T-cell (primary cell): ENCODE measurements at regions not wholly inside any gene's neighbourhood (a gene's known extent, or its start where the extent isn't known, plus 50 kb on each side); places are given as distances from the start of the nearest gene placed in this dataset.
"Not testable (repeated sequence)": the region's sequence is repeated elsewhere in the genome, so short reads cannot be mapped to it uniquely, and the experiment has no call there.

Source experiments
- ATAC-seq, 4 experiments: fragments of 200-7000 bp in 3 of 4; fragments of 150-1000 bp in 1 of 4; cut with Tn5 transposase; replicated peaks in 1 of 4; 1 replicate in 3 of 4; 2 replicates in 1 of 4; pipeline ENCODE4 v1.10.0; 2021; ENCODE audit warnings: moderate library complexity in 3 of 4, mild to moderate bottlenecking in 2 of 4, moderate number of reproducible peaks in 1 of 4
- CTCF ChIA-PET, 2 donors: fragments of 300-600 bp; sonication (Branson Sonifier 250); formaldehyde crosslinking; loops; one replicate each; lab custom pipeline; 2022; ENCODE audit warnings: antibody characterized with exemption in 2 of 2; lab: Charles Lee
- POLR2A ChIA-PET, 2 donors: fragments of 300-600 bp; sonication (Branson Sonifier 250); formaldehyde crosslinking; loops; one replicate each; lab custom pipeline; 2022; ENCODE audit warnings: antibody characterized with exemption in 2 of 2; lab: Charles Lee
- DNase-seq, 35 experiments: peaks; one replicate each; pipeline versions ENCODE4 v3.0.0 to v3.0.0-alpha.2; 2013 to 2023
- H3K27ac ChIP-seq: one replicate; pipeline ENCODE4 v1.5.1; 2013; ENCODE audit warnings: low read length
- H3K27me3 ChIP-seq, 2 experiments: replicated peaks in 1 of 2; 1 replicate in 1 of 2; 2 replicates in 1 of 2; pipeline versions ENCODE4 v1.6.1 to v1.7.0; 2013; ENCODE audit warnings: low read length in 1 of 2, mixed read lengths in 1 of 2; ENCODE audit not compliant: control insufficient read depth in 2 of 2, insufficient read depth in 2 of 2; ENCODE audit errors: extremely low read depth in 1 of 2
- H3K36me3 ChIP-seq, 2 donors: 1 replicate in 1 of 2; 2 replicates in 1 of 2; pipeline versions ENCODE4 v1.6.1 to v1.7.0; 2013; ENCODE audit warnings: low read length in 1 of 2; ENCODE audit not compliant: control insufficient read depth in 2 of 2, insufficient read depth in 1 of 2; ENCODE audit errors: extremely low read depth in 1 of 2
- H3K4me1 ChIP-seq, 2 experiments: 1 replicate in 1 of 2; 2 replicates in 1 of 2; pipeline versions ENCODE4 v1.6.1 to v1.7.0; 2013; ENCODE audit warnings: low read length in 2 of 2, mixed read lengths in 1 of 2; ENCODE audit not compliant: insufficient read depth in 2 of 2, control insufficient read depth in 1 of 2; ENCODE audit errors: extremely low read depth in 1 of 2
- H3K4me3 ChIP-seq, 2 donors: 1 replicate in 1 of 2; 2 replicates in 1 of 2; pipeline versions ENCODE4 v1.5.1 to v1.7.0; 2013; ENCODE audit warnings: mild to moderate bottlenecking in 2 of 2, low read length in 1 of 2, moderate library complexity in 1 of 2; ENCODE audit not compliant: control insufficient read depth in 1 of 2; ENCODE audit errors: extremely low read depth in 1 of 2
- H3K9me3 ChIP-seq: 2 replicates; pipeline ENCODE4 v1.7.0; 2013
- H3K27ac Mint-ChIP-seq, 2 donors: one replicate each; pipeline ENCODE4 v1.8.0; 2020 to 2021; ENCODE audit warnings: mild to moderate bottlenecking in 2 of 2, mixed read lengths in 2 of 2
- H3K27me3 Mint-ChIP-seq, 2 donors: one replicate each; pipeline ENCODE4 v1.8.0; 2021 to 2022; ENCODE audit warnings: mixed read lengths in 2 of 2
- H3K36me3 Mint-ChIP-seq: one replicate; pipeline ENCODE4 v1.8.0; 2021; ENCODE audit warnings: mixed read lengths
- H3K4me1 Mint-ChIP-seq, 3 donors: one replicate each; pipeline ENCODE4 v1.8.0; 2020 to 2022; ENCODE audit warnings: mixed read lengths in 3 of 3, mild to moderate bottlenecking in 1 of 3
- H3K4me3 Mint-ChIP-seq, 3 donors: one replicate each; pipeline ENCODE4 v1.8.0; 2020 to 2022; ENCODE audit warnings: mild to moderate bottlenecking in 3 of 3, mixed read lengths in 3 of 3, moderate library complexity in 3 of 3
- H3K9me3 Mint-ChIP-seq, 3 donors: one replicate each; pipeline ENCODE4 v1.8.0; 2020 to 2022; ENCODE audit warnings: mixed read lengths in 3 of 3
- WGBS: methylation state at CpG from one replicate; pipeline ENCODE4 v1.1.5; 2013; ENCODE audit warnings: missing lambda C conversion rate; ENCODE audit not compliant: insufficient coverage; 5-methylcytosine and 5-hydroxymethylcytosine counted together

- Histone ChIP-seq H3K4me3 (no peak overlapping the region), H3K4me1 (peaks cover 0 to 3% of the 10 kb centered on the region in 2 experiments), H3K9me3 (no peaks in the 10 kb centered on the region), H3K27me3 (peaks cover 0 to 18% of the 10 kb centered on the region in 2 experiments), H3K27ac (no peak overlapping the region), H3K36me3 (no peaks in the 10 kb centered on the region)
- no peaks in the 10 kb centered on the region for H3K36me3 Mint-ChIP-seq
- ChIA-PET CTCF (interaction anchor here (0.9 to 1.9 kb wide), 5 partner anchors 9 to 111 kb away, joined by 4 to 6 read pairs (median 5); no protein-coding TSS in a partner anchor), POLR2A (no interaction called here)
- H3K9me3 Mint-ChIP-seq: no peaks in the 10 kb centered on the region
- H3K4me3 Mint-ChIP-seq: no peak overlapping the region
- no CpG with 5 or more reads among the region's 2 CpGs for WGBS
- peaks cover 7 to 17% of the 10 kb centered on the region in 2 donors for H3K27me3 Mint-ChIP-seq
- DNase-seq: no peak
- peaks cover 0 to 2% (median 2%) of the 10 kb centered on the region in 3 donors for H3K4me1 Mint-ChIP-seq
- no peak for ATAC-seq
- no peak overlapping the region for H3K27ac Mint-ChIP-seq
These were observed 1002.3 kb downstream of the TMEM121 start for GRCh38 chr14:106528717-106529116.

- H3K4me1 Mint-ChIP-seq: peaks cover 0 to 2% (median 2%) of the 10 kb centered on the region in 3 donors
- no peak overlapping the region for H3K4me3 ChIP-seq
- peaks cover 0 to 17% of the 10 kb centered on the region in 2 experiments for H3K27me3 ChIP-seq
- H3K27ac Mint-ChIP-seq: no peak overlapping the region
- H3K4me1 ChIP-seq: peaks cover 0 to 3% of the 10 kb centered on the region in 2 experiments
- no peaks in the 10 kb centered on the region for H3K9me3 ChIP-seq
- CTCF ChIA-PET: interaction anchor here (0.7 to 1.9 kb wide), 11 partner anchors 10 to 113 kb away, joined by 3 to 6 read pairs (median 3); no protein-coding TSS in a partner anchor
- WGBS: 100% methylated on average over 1 of the region's 3 CpGs
- no peak overlapping the region for H3K4me3 Mint-ChIP-seq
- POLR2A ChIA-PET: interaction anchor here in 1 of 2 donors (0.8 kb wide), 1 partner anchor 175 kb away, joined by 3 read pairs; no protein-coding TSS in a partner anchor
- H3K9me3 Mint-ChIP-seq: no peaks in the 10 kb centered on the region
- DNase-seq: no peak
- no peaks in the 10 kb centered on the region for H3K36me3 ChIP-seq
- ATAC-seq: no peak
- no peak overlapping the region for H3K27ac ChIP-seq
- no peaks in the 10 kb centered on the region for H3K36me3 Mint-ChIP-seq
- H3K27me3 Mint-ChIP-seq: peaks cover 7 to 16% of the 10 kb centered on the region in 2 donors
These were observed 1003.6 kb downstream of the TMEM121 start for GRCh38 chr14:106530031-106530422.

- Histone ChIP-seq H3K36me3 (no peaks in the 10 kb centered on the region), H3K9me3 (no peaks in the 10 kb centered on the region), H3K4me1 (peaks cover 0 to 3% of the 10 kb centered on the region in 2 experiments), H3K27ac (no peak overlapping the region), H3K4me3 (no peak overlapping the region), H3K27me3 (peaks cover 0 to 17% of the 10 kb centered on the region in 2 experiments)
- H3K27me3 Mint-ChIP-seq: peaks cover 7 to 17% of the 10 kb centered on the region in 2 donors
- peak in 29 of 35 experiments; percentile 8 to 66 (median 29) for DNase-seq
- H3K36me3 Mint-ChIP-seq: no peaks in the 10 kb centered on the region
- ATAC-seq: peak; percentile 66 to 91 (median 78)
- no peak overlapping the region for H3K4me3 Mint-ChIP-seq
- WGBS: 71% methylated on average over 12 of the region's 12 CpGs
- peaks cover 0 to 2% (median 2%) of the 10 kb centered on the region in 3 donors for H3K4me1 Mint-ChIP-seq
- H3K27ac Mint-ChIP-seq: no peak overlapping the region
- H3K9me3 Mint-ChIP-seq: no peaks in the 10 kb centered on the region
- POLR2A ChIA-PET: no interaction called here
- CTCF ChIA-PET: interaction anchor here (0.7 to 1.9 kb wide), 15 partner anchors 10 to 443 kb away, joined by 3 to 6 read pairs (median 3); no protein-coding TSS in a partner anchor
These were observed 1004.2 kb downstream of the TMEM121 start for GRCh38 chr14:106530423-106531107.

- H3K9me3 Mint-ChIP-seq, H3K36me3 Mint-ChIP-seq, CTCF ChIA-PET, H3K36me3 ChIP-seq, H3K4me1 ChIP-seq, H3K9me3 ChIP-seq, H3K4me3 ChIP-seq, H3K4me3 Mint-ChIP-seq, H3K27ac ChIP-seq, POLR2A ChIA-PET, H3K4me1 Mint-ChIP-seq: not testable (repeated sequence)
- ATAC-seq (peak in 2 of 4 experiments; percentile 39 to 52), DNase-seq (peak in 20 of 35 experiments; percentile 10 to 78 (median 56))
- Mint-ChIP-seq H3K27me3 (peaks cover 26 to 32% of the 10 kb centered on the region in 2 donors), H3K27ac (peak overlapping the region in 1 of 2 donors; percentile 44)
- peaks cover 0 to 19% of the 10 kb centered on the region in 2 experiments for H3K27me3 ChIP-seq
- WGBS: 0% methylated on average over 1 of the region's 11 CpGs
These were observed 1011.2 kb downstream of the TMEM121 start for GRCh38 chr14:106537597-106537996.

GRCh38 chr14:106538201-106538600 is 1011.8 kb downstream of the TMEM121 start:
- Histone ChIP-seq H3K27ac (no peak overlapping the region), H3K9me3 (no peaks in the 10 kb centered on the region), H3K4me3 (no peak overlapping the region), H3K36me3 (no peaks in the 10 kb centered on the region), H3K27me3 (peaks cover 0 to 19% of the 10 kb centered on the region in 2 experiments), H3K4me1 (no peaks in the 10 kb centered on the region)
- ChIA-PET POLR2A (no interaction called here), CTCF (interaction anchor here in 1 of 2 donors (1.0 kb wide), 1 partner anchor 9 kb away, joined by 4 read pairs; no protein-coding TSS in a partner anchor)
- WGBS: no CpG with 5 or more reads among the region's 2 CpGs
- ATAC-seq (no peak), DNase-seq (no peak)
- Mint-ChIP-seq H3K4me3 (no peak overlapping the region), H3K36me3 (no peaks in the 10 kb centered on the region), H3K27me3 (peaks cover 31 to 35% of the 10 kb centered on the region in 2 donors), H3K4me1 (peaks cover 0 to 6% (median 4%) of the 10 kb centered on the region in 3 donors), H3K9me3 (no peaks in the 10 kb centered on the region), H3K27ac (no peak overlapping the region)

- DNase-seq (no peak), ATAC-seq (no peak)
- H3K36me3 ChIP-seq: no peaks in the 10 kb centered on the region
- peaks cover 0 to 5% of the 10 kb centered on the region in 2 experiments for H3K27me3 ChIP-seq
- H3K27ac ChIP-seq: no peak overlapping the region
- Mint-ChIP-seq H3K27me3 (peaks cover 14 to 15% of the 10 kb centered on the region in 2 donors), H3K9me3 (no peaks in the 10 kb centered on the region), H3K27ac (no peak overlapping the region), H3K4me1 (peaks cover 0 to 6% (median 2%) of the 10 kb centered on the region in 3 donors), H3K36me3 (no peaks in the 10 kb centered on the region), H3K4me3 (no peak overlapping the region)
- WGBS: no CpG with 5 or more reads among the region's 3 CpGs
- no peak overlapping the region for H3K4me3 ChIP-seq
- no peaks in the 10 kb centered on the region for H3K9me3 ChIP-seq
- ChIA-PET CTCF (no interaction called here), POLR2A (no interaction called here)
- no peaks in the 10 kb centered on the region for H3K4me1 ChIP-seq
These were observed 1021.5 kb downstream of the TMEM121 start for GRCh38 chr14:106547735-106548434.
